MM.1S (cell line): ENCODE measurements at regions not wholly inside any gene's neighbourhood (a gene's known extent, or its start where the extent isn't known, plus 50 kb on each side); places are given as distances from the start of the nearest gene placed in this dataset.

Experiments
- DNase-seq: peaks from one replicate; pipeline ENCODE4 v3.0.0-alpha.2; 2015
- H2AFZ ChIP-seq: fragments of 300-600 bp; sonication (generic); 2 replicates; pipeline ENCODE4 v1.6.0; 2016; ENCODE audit warnings: antibody characterized with exemption, low read length
- H3F3A ChIP-seq: fragments of 300-600 bp; sonication (generic); 2 replicates; pipeline ENCODE4 v1.6.1; 2016; ENCODE audit warnings: mild to moderate bottlenecking, antibody characterized with exemption, low read length, moderate library complexity, mixed read lengths; ENCODE audit not compliant: insufficient read depth
- H3K27ac ChIP-seq: fragments of 300-600 bp; sonication (generic); 2 replicates; pipeline ENCODE4 v1.5.1; 2016; ENCODE audit warnings: mild to moderate bottlenecking, low read length
- H3K27me3 ChIP-seq: fragments of 300-600 bp; sonication (generic); replicated peaks from 2 replicates; pipeline ENCODE4 v1.6.0; 2016; ENCODE audit warnings: low read length; ENCODE audit not compliant: insufficient read depth
- H3K36me3 ChIP-seq: fragments of 300-600 bp; sonication (generic); replicated peaks from 2 replicates; pipeline ENCODE4 v1.6.1; 2016; ENCODE audit warnings: mild to moderate bottlenecking, low read length, mixed read lengths; ENCODE audit not compliant: insufficient read depth
- H3K4me1 ChIP-seq: fragments of 300-600 bp; sonication (generic); 2 replicates; pipeline ENCODE4 v1.6.1; 2016; ENCODE audit warnings: low read length, mixed read lengths
- H3K4me2 ChIP-seq: fragments of 300-600 bp; sonication (generic); 2 replicates; pipeline ENCODE4 v1.6.0; 2016; ENCODE audit warnings: low read depth, low read length
- H3K4me3 ChIP-seq: fragments of 300-600 bp; sonication (generic); 2 replicates; pipeline ENCODE4 v1.5.1; 2016; ENCODE audit warnings: low read length, mixed read lengths
- H3K79me2 ChIP-seq: fragments of 300-600 bp; sonication (generic); 2 replicates; pipeline ENCODE4 v1.6.1; 2016; ENCODE audit warnings: mixed run types, low read length, mixed read lengths
- H3K9ac ChIP-seq: fragments of 300-600 bp; sonication (generic); 2 replicates; pipeline ENCODE4 v1.6.1; 2016; ENCODE audit warnings: low read length, mixed read lengths
- H3K9me2 ChIP-seq: fragments of 300-600 bp; sonication (generic); replicated peaks from 2 replicates; pipeline ENCODE4 v1.6.1; 2016; ENCODE audit warnings: mild to moderate bottlenecking, low read length, mixed read lengths; ENCODE audit not compliant: insufficient read depth
- H3K9me3 ChIP-seq: fragments of 300-600 bp; sonication (generic); replicated peaks from 2 replicates; pipeline ENCODE4 v1.6.1; 2016; ENCODE audit warnings: mild to moderate bottlenecking, low read length, mixed read lengths; ENCODE audit not compliant: insufficient read depth
- H4K20me1 ChIP-seq: fragments of 300-600 bp; sonication (generic); 2 replicates; pipeline ENCODE4 v1.6.1; 2016; ENCODE audit warnings: mild to moderate bottlenecking, low read length, moderate library complexity, mixed read lengths; ENCODE audit not compliant: insufficient read depth
- EZH2 ChIP-seq: fragments of 300-600 bp; sonication (generic); optimal IDR thresholded peaks from 2 replicates; pipeline ENCODE3; 2017; ENCODE audit warnings: low read depth, mild to moderate bottlenecking, antibody characterized with exemption, low read length, mixed read lengths
- EZH2phosphoT487 ChIP-seq: fragments of 300-600 bp; sonication (generic); IDR thresholded peaks from 2 replicates; pipeline ENCODE4 v1.6.1; 2018; ENCODE audit warnings: antibody characterized with exemption, low read length
- TF ChIP-seq, protein P1 (sequence below): fragments of 300-600 bp; sonication (generic); IDR thresholded peaks from 2 replicates; pipeline ENCODE4 v1.5.1; 2016; ENCODE audit warnings: antibody characterized with exemption, low read length, mixed read lengths

DNA sequence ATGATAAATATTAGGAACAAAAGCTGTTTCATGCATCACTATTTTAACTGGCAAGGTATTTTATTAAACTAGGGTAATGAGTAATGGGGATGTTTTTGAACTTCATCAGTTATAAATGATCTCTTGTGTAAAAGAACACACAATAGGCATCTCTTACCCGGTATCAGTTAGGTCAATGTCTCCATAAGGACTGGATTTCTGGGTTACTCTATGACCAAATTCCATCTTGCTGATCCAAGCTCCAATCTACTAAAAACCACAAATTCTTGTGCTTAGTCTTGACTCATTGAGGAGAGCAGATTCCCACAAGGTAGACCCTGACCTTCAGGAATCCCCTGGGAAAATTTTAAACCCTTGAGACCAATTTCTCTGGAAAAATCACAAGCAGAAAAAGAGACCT lies 1167.7 kb downstream of the XPNPEP1 start:
- Histone ChIP-seq H2AFZ (no peak overlapping the region), H3K9me3 (no peaks in the 10 kb centered on the region), H3K4me1 (no peaks in the 10 kb centered on the region), H4K20me1 (no peaks in the 10 kb centered on the region), H3K9me2 (no peaks in the 10 kb centered on the region), H3K27ac (no peak overlapping the region), H3K79me2 (no peaks in the 10 kb centered on the region), H3F3A (no peaks in the 10 kb centered on the region), H3K9ac (no peak overlapping the region), H3K27me3 (no peaks in the 10 kb centered on the region), H3K36me3 (no peaks in the 10 kb centered on the region), H3K4me2 (no peak overlapping the region), H3K4me3 (no peak overlapping the region)
- no peak for DNase-seq
- TF ChIP-seq EZH2phosphoT487 (no peak), EZH2 (no peak)
- TF ChIP-seq, protein P1, sequence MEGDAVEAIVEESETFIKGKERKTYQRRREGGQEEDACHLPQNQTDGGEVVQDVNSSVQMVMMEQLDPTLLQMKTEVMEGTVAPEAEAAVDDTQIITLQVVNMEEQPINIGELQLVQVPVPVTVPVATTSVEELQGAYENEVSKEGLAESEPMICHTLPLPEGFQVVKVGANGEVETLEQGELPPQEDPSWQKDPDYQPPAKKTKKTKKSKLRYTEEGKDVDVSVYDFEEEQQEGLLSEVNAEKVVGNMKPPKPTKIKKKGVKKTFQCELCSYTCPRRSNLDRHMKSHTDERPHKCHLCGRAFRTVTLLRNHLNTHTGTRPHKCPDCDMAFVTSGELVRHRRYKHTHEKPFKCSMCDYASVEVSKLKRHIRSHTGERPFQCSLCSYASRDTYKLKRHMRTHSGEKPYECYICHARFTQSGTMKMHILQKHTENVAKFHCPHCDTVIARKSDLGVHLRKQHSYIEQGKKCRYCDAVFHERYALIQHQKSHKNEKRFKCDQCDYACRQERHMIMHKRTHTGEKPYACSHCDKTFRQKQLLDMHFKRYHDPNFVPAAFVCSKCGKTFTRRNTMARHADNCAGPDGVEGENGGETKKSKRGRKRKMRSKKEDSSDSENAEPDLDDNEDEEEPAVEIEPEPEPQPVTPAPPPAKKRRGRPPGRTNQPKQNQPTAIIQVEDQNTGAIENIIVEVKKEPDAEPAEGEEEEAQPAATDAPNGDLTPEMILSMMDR, result no peak

- Histone ChIP-seq H4K20me1 (no peaks in the 10 kb centered on the region), H3K27me3 (no peaks in the 10 kb centered on the region), H3K79me2 (no peaks in the 10 kb centered on the region), H3K27ac (no peak overlapping the region), H2AFZ (no peak overlapping the region), H3K4me3 (no peak overlapping the region), H3K9me3 (no peaks in the 10 kb centered on the region), H3K4me1 (no peaks in the 10 kb centered on the region), H3K9me2 (no peaks in the 10 kb centered on the region), H3K9ac (no peak overlapping the region), H3K4me2 (no peak overlapping the region), H3K36me3 (no peaks in the 10 kb centered on the region), H3F3A (no peaks in the 10 kb centered on the region)
- TF ChIP-seq, protein P1, result no peak
- no peak for TF ChIP-seq EZH2phosphoT487
- TF ChIP-seq EZH2, result no peak
- no peak for DNase-seq
Measured at GRCh38 chr10:108753326-108753725, 1170.0 kb downstream of the XPNPEP1 start.

DNA sequence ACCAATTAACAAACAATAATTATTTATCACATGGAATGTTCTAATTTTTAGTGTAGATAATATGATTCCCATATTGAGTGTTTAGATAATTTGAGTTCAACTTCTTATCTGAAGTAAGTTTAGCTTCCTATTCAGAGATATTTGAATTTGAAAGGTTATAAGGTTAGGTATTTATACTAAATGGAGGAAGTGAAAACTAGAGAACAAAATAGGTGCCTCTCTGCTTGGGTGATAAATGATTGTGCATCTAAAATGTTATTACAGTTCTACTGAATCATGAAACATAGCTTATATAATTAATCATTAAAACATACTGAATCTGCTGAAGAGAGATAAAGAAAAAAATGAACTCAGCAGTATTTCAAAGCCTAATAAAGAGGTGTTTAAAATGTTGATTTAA lies 1174.3 kb downstream of the XPNPEP1 start:
- H3K36me3 ChIP-seq, result no peaks in the 10 kb centered on the region
- no peak overlapping the region for H3K4me3 ChIP-seq
- TF ChIP-seq, protein P1, result no peak
- TF ChIP-seq EZH2phosphoT487 (no peak), EZH2 (no peak)
- H4K20me1 ChIP-seq, result no peaks in the 10 kb centered on the region
- H3F3A ChIP-seq, result no peaks in the 10 kb centered on the region
- no peak overlapping the region for H3K27ac ChIP-seq
- H3K27me3 ChIP-seq, result no peaks in the 10 kb centered on the region
- H3K9me2 ChIP-seq, result no peaks in the 10 kb centered on the region
- no peak overlapping the region for H3K4me2 ChIP-seq
- H3K9me3 ChIP-seq, result no peaks in the 10 kb centered on the region
- DNase-seq, result no peak
- no peaks in the 10 kb centered on the region for H3K79me2 ChIP-seq
- H3K9ac ChIP-seq, result no peak overlapping the region
- no peaks in the 10 kb centered on the region for H3K4me1 ChIP-seq
- H2AFZ ChIP-seq, result no peak overlapping the region

DNA sequence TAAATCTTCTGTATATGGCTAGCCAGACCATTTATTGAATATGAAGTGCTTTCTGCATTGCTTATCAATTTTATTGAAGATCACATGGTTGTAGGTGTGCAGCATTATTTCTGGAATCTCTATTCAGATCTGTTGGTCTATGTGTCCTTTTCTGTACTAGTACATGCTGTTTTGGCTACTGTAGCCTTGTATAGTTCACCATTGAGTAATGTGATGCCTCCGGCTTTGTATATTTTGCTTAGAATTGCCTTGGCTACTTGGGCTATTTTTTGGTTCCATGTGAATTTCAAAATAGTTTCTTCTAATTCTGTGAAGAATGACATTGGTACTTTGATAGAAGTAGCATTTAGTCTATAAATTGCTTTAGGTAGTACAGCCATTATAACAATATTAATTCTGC lies 1187.2 kb downstream of the XPNPEP1 start:
- H3K4me1 ChIP-seq, result no peaks in the 10 kb centered on the region
- no peaks in the 10 kb centered on the region for H3K36me3 ChIP-seq
- H3K9me3 ChIP-seq, result no peaks in the 10 kb centered on the region
- H3K9ac ChIP-seq, result no peak overlapping the region
- no peaks in the 10 kb centered on the region for H3K27me3 ChIP-seq
- no peak overlapping the region for H3K27ac ChIP-seq
- TF ChIP-seq, protein P1, result no peak
- TF ChIP-seq EZH2 (no peak), EZH2phosphoT487 (no peak)
- H3K79me2 ChIP-seq, result no peaks in the 10 kb centered on the region
- no peak overlapping the region for H3K4me3 ChIP-seq
- H4K20me1 ChIP-seq, result no peaks in the 10 kb centered on the region
- H3K9me2 ChIP-seq, result no peaks in the 10 kb centered on the region
- DNase-seq, result no peak
- H3K4me2 ChIP-seq, result no peak overlapping the region
- H2AFZ ChIP-seq, result no peak overlapping the region
- no peaks in the 10 kb centered on the region for H3F3A ChIP-seq
